ENCODE measurements at regions not wholly inside any gene's neighbourhood (a gene's known extent, or its start where the extent isn't known, plus 50 kb on each side); places are given as distances from the start of the nearest gene placed in this dataset.

DNA sequence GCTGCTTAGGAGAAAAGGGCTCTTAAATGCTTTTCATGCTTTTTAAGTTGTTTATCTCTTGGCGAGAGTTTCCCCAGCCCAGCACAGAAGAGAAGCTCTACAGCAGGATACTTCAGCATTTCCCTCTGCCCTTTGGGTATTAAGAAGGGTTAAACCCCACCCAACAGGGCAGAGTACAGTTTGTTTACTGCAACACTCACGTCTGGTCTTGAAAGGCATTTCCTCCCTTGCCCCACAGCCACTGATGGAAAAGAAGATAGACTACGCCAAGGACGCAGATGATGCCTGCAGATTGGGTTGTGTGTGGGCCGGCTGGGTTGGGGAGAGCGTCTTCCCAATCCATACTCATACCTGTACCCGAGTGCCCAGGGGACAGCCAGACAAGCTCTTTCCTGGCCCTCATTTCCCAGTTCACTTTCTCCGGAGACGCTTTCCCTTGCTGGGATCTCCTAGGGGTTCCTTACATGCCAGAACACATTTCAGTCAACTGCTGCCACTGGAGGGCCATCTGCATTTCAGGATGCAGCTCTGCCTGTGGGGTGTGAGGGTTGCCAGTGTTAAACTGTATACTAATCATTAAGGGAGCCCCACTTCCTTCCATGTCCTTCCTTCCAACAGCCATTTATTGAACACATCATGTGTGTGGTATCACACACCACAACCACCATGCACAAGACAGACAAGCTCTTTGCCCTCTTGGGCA, 96.5 kb upstream of the DHX15 start:
- DNase-seq (ENCODE audit: low spot score): no peak
- TF ChIP-seq, protein P1, sequence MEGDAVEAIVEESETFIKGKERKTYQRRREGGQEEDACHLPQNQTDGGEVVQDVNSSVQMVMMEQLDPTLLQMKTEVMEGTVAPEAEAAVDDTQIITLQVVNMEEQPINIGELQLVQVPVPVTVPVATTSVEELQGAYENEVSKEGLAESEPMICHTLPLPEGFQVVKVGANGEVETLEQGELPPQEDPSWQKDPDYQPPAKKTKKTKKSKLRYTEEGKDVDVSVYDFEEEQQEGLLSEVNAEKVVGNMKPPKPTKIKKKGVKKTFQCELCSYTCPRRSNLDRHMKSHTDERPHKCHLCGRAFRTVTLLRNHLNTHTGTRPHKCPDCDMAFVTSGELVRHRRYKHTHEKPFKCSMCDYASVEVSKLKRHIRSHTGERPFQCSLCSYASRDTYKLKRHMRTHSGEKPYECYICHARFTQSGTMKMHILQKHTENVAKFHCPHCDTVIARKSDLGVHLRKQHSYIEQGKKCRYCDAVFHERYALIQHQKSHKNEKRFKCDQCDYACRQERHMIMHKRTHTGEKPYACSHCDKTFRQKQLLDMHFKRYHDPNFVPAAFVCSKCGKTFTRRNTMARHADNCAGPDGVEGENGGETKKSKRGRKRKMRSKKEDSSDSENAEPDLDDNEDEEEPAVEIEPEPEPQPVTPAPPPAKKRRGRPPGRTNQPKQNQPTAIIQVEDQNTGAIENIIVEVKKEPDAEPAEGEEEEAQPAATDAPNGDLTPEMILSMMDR (IDR thresholded peaks at IDR 0.05; ENCODE audit: extremely low read depth, missing control alignments): no peak

DNA sequence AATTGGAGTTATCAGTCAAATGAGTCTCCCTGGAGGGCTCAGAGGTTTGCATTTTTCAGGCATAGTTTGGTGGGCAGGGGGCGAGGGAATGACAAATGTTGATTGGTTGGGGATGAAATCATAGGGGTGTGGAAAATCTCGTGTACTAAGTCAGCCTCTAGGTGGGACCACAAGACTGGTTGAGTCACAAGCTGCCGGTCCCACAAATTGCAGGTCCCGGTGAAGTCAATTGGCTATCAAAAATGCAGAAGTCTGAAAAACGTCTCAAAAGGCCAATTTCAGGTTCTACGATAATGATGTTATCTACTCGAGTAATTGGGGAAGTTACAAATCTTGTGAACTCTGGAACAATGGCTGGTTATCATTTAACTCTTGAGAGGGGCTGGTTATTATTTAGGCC, 98.8 kb upstream of the DHX15 start:
- DNase-seq (ENCODE audit: low spot score): no peak
- TF ChIP-seq, protein P1 (IDR thresholded peaks at IDR 0.05; ENCODE audit: extremely low read depth, missing control alignments): no peak

DNA sequence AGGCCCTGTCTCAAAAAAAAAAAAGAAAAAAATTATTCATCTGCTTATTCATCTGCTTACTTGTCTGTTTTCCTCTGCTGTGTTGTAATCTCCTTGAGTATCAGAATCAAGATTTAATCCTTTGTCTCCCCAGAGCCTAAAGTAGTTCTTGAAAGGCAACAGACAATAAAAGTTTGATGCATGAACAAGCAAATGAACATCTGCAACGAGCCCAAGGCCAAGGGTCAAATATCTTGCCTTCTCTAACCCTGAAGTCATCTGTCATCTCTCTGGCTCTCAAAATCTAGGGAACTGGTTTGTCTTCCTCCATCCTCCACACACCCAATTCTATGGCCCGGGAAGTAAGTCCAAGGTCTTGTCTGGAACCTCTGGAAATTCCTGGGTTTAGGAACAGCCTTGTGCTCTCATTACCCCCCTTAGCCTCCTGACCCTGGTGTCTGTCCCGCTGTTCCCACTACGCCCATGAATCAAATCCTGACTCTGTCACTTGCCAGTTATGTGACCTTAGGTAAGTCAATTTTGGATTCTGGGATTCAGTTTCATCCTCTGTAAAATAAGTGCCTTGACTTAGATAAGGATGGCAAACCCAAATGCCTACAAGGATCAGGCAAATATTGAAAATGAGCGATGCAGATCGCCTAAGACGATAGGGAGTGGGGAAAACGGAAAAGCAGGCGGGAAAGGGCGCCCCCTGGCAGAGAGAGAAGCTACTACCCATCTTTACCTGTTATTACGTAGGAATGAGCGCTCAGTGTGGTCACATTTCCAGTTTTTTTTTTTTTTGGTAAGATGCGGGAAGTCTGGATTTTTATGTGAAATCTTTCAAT, 102.7 kb upstream of the DHX15 start:
- TF ChIP-seq, protein P1 (IDR thresholded peaks at IDR 0.05; ENCODE audit: extremely low read depth, missing control alignments): peak; percentile 57
- DNase-seq (ENCODE audit: low spot score): peak; percentile 35

DNA sequence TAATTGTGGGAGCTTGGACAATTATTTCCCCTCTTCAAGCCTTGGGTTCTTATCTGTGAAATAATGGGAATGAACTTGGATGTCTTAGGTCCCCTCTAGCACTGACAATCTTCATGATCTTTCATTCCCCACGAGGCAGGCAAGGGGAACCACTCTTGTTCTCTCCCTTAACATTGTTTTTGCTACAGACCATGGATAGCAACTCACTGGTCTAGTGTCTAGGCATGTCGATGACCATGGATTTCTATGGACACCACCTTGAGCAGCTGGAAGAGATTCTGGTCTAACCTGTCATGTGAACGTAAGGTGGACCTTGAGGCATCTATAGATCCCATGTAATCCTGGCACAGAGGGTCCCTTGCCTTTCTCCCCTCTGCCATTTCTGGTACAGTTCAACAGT, 104.1 kb upstream of the DHX15 start:
- DNase-seq (ENCODE audit: low spot score): no peak
- TF ChIP-seq, protein P1 (IDR thresholded peaks at IDR 0.05; ENCODE audit: extremely low read depth, missing control alignments): no peak

DNA sequence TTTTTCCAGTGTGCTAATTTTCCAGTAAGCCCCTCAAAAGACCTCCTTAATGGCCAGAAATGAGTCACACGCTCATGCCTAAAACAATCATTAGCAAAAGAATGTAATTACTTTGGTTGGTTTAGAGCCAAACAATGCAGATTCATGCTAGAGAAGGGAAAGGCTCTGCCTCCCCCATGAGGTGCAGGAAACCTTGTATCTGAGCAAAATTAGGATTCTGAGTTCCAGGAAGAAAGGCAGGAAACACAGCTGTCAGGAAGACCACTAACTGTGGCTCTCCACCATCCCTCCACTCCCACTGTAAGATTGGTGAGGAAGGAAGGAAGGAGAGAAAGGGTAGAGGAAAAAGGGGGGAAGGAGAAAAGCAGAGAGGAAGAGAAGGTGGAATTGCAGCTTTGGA, 104.9 kb upstream of the DHX15 start:
- no peak for DNase-seq (ENCODE audit: low spot score)
- TF ChIP-seq, protein P1 (IDR thresholded peaks at IDR 0.05; ENCODE audit: extremely low read depth, missing control alignments): no peak

DNA sequence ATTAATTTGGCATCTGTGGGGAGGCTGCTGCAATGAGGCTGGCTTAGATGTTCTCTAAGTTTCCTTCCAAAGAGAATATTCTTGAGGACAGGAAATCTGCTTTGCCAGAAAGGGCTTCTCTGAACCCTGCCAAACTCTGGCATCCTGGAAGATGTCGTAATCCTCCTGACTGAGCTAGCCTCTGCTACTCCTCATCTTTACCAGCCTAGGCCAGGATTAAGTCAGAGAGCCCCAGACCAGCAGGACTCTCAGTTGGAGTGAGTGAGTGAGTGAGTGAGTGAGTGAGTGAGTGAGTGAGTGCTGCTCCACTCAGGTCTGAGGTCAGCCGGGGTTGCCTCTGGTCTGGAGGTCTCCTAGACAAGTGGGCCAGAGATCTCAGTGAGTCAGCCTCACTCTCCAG, 104.9 kb upstream of the SOD3 start:
- TF ChIP-seq, protein P1 (IDR thresholded peaks at IDR 0.05; ENCODE audit: extremely low read depth, missing control alignments): no peak
- DNase-seq (ENCODE audit: low spot score): no peak

DNA sequence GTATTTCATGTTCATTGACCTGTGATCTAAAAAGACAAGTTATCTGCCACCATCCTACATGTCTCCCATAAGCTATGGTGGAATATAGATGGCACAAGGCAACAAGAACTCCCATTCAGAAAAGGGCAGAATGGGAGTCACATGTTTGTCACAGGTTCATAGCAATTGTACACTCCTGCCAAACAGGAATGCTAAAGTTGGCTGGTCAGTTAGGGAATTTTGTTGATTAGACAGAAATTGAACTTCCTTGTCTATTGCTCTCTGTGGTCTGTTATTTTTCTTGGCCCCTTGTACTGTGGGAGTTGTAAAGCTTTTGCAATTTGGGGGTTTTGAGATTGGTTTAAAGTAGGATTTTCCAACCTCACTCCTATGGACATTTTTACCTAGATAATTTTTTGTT, 101.7 kb upstream of the SOD3 start:
- DNase-seq (ENCODE audit: low spot score): no peak
- TF ChIP-seq, protein P1 (IDR thresholded peaks at IDR 0.05; ENCODE audit: extremely low read depth, missing control alignments): no peak
